Activated naive CD4-positive, alpha-beta T cell treated with anti-CD3 and anti-CD28 coated beads, Interleukin-2, amount 50 U/mL, for 24 hours (primary cell): ENCODE measurements at regions not wholly inside any gene's neighbourhood (a gene's known extent, or its start where the extent isn't known, plus 50 kb on each side); places are given as distances from the start of the nearest gene placed in this dataset.

Source experiments
- H3K27ac Mint-ChIP-seq: one replicate; pipeline ENCODE4 v1.8.0; 2021; ENCODE audit warnings: mild to moderate bottlenecking, mixed read lengths
- H3K27me3 Mint-ChIP-seq: one replicate; pipeline ENCODE4 v1.8.0; 2021; ENCODE audit warnings: mixed read lengths
- H3K36me3 Mint-ChIP-seq: one replicate; pipeline ENCODE4 v1.8.0; 2021; ENCODE audit warnings: mixed read lengths
- H3K4me1 Mint-ChIP-seq: one replicate; pipeline ENCODE4 v1.8.0; 2021; ENCODE audit warnings: mixed read lengths
- H3K4me3 Mint-ChIP-seq: one replicate; pipeline ENCODE4 v1.8.0; 2021; ENCODE audit warnings: mild to moderate bottlenecking, mixed read lengths
- H3K9me3 Mint-ChIP-seq: one replicate; pipeline ENCODE4 v1.8.0; 2021; ENCODE audit warnings: mixed read lengths

DNA sequence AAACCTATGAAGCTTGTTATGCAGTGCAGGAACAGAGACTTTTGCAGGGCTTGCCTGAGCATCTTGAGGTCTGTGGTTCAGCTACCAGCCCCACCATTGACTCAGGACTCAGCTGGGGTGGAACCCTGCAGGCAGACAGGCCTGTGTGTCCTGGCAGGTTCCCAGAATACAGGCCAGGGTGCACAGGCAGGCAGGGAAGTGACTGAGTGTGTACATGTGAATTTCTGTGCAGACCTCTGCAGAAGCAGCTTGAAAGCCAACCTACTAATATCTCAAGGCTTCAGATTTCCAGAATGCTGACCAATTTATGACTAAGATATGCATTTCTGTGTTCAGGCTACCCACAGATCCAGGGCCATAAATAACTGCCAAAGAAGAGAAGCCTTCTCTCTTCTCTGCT is 254.4 kb downstream of the DLEU7 start:
- Mint-ChIP-seq H3K4me3 (no peak overlapping the region), H3K36me3 (no peaks in the 10 kb centered on the region), H3K9me3 (no peaks in the 10 kb centered on the region), H3K4me1 (peaks cover 17% of the 10 kb centered on the region), H3K27ac (no peak overlapping the region), H3K27me3 (no peaks in the 10 kb centered on the region)

DNA sequence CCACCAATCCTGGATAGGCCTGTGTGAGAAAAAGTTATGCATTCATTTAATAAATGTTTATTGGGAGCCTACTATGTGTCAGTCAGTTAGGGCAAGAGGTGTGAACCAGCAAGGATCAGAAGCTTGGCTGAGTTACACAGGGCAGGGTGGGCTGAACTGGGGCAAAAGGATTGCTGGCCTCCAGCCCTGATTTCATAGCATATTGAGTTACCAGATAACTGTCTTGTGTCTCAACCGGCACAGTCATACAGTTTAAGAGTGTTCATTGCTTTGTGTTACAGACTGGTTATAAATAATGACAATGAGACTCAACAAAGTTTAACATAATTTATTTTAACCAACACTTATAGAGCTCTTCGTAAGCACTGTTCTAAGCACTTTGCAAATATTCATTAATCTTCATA is 253.8 kb downstream of the DLEU7 start:
- H3K27me3 Mint-ChIP-seq = no peaks in the 10 kb centered on the region
- H3K27ac Mint-ChIP-seq = no peak overlapping the region
- H3K9me3 Mint-ChIP-seq = no peaks in the 10 kb centered on the region
- peaks cover 21% of the 10 kb centered on the region for H3K4me1 Mint-ChIP-seq
- H3K4me3 Mint-ChIP-seq = no peak overlapping the region
- H3K36me3 Mint-ChIP-seq = no peaks in the 10 kb centered on the region

DNA sequence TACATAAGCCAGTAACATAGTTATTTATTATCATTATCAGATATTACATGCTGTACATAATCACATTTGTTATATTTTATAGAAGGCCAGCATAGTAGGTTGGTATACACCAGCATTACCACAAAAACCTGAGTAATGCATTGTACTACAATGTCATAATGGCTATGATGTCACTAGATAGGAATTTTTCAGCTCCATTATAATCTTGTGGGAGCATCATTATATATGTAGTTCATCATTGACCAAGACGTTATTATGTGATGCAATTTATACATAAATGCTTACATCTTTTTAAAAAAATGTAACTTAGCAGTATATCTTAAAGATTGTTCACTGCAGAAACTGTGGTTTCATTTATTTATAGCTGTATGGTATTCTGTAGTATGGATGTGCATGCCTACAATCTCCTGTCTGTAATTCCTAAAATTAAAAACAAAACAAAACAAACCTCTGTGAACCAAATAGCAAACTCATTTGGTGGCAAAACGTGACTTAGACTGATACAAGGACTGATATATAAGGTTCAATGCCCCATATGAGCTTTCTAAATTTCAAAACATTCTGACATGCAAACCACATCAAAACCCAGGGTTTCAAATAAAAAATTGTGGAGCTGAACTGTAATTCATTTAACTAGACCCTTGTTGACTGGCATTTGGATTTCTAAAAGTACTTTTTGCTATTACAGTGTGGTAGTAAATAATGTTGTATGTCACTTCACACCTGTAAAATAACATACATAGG is 250.9 kb downstream of the DLEU7 start:
- H3K4me3 Mint-ChIP-seq = no peak overlapping the region
- no peaks in the 10 kb centered on the region for H3K36me3 Mint-ChIP-seq
- H3K4me1 Mint-ChIP-seq = peaks cover 40% of the 10 kb centered on the region
- H3K27me3 Mint-ChIP-seq = no peaks in the 10 kb centered on the region
- H3K9me3 Mint-ChIP-seq = no peaks in the 10 kb centered on the region
- H3K27ac Mint-ChIP-seq = no peak overlapping the region

DNA sequence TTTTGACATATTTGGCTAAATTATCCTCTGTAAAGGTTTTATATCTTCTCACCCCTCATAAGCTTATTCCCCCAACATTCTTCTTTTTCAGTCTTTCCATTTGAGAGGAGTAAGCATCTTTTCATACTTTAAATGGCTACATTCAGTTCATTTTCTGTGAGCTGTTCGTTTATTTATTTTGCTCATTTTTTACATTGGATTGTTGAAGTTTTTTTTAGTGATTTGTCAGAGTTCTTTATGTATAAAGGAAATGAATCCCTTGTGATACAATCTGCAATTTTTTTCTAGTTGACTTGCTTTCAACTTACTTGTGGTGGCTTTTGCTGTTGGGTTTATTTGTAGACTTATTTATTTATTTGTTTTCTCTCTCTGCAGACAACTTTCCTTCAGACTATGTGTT is 250.3 kb downstream of the DLEU7 start:
- Mint-ChIP-seq H3K27ac (no peak overlapping the region), H3K4me3 (no peak overlapping the region), H3K4me1 (peaks cover 40% of the 10 kb centered on the region), H3K36me3 (peaks cover 2% of the 10 kb centered on the region), H3K27me3 (no peaks in the 10 kb centered on the region), H3K9me3 (no peaks in the 10 kb centered on the region)

DNA sequence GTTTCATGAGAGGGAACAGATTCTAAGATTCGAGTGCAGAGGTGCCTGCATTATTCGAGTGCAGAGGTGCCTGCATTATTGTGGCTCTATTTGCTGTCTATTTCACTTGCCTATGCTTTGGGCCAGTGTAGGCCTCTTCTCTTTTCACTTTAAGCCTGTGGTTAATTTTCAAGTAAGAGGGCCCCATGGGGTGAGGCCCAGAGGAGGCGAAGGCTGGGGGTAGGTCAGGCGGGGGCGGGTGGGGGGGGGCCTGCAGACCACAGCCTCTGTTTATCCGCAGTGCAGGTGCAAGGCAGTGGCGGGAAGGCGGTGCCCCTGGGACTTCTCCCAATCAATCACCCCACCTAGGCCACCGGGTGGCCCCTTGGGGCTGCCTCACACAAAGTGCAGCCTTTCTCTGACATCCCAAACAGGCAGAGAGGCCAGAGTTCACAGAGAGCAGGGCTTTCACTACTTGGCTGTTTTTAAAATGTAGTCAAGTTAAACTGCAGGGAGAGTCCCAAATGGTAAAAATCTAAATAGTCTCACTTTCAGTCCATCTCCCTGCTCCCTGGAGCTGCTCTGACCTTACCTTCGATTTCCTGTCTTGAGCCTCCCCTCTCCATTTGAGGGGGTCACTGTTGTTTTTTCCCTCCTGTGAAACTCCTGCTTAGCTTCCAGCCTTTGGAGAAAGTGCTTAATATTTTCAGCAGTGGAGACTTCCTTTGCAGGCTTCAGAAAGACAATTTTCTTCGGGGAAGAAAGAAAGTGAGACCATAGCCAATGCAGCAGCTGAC is 249.0 kb downstream of the DLEU7 start:
- H3K27ac Mint-ChIP-seq = no peak overlapping the region
- peaks cover 3% of the 10 kb centered on the region for H3K36me3 Mint-ChIP-seq
- peak overlapping the region; percentile 36 for H3K4me3 Mint-ChIP-seq
- peaks cover 40% of the 10 kb centered on the region for H3K4me1 Mint-ChIP-seq
- no peaks in the 10 kb centered on the region for H3K27me3 Mint-ChIP-seq
- no peaks in the 10 kb centered on the region for H3K9me3 Mint-ChIP-seq

DNA sequence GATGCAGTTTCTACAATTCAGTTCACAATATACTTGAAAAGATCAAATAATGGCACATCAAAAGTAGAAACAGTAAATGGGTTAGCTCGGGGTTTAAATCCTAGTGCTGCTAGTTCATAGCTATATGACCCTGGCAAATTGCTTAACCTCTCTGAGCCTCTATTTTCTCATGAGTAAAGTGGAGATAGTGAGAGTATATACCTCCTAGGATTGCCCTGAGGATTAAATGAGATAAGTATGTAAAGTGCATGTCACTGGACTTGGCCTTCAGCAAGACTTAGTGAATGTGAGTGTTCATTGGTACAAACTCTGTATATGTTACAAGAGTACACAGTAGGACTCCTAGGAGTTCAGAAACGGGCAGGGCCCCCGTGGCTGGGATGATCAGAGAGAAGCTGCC is 248.3 kb downstream of the DLEU7 start:
- H3K4me3 Mint-ChIP-seq = peak overlapping the region; percentile 36
- H3K4me1 Mint-ChIP-seq = peaks cover 40% of the 10 kb centered on the region
- H3K9me3 Mint-ChIP-seq = no peaks in the 10 kb centered on the region
- no peak overlapping the region for H3K27ac Mint-ChIP-seq
- no peaks in the 10 kb centered on the region for H3K27me3 Mint-ChIP-seq
- H3K36me3 Mint-ChIP-seq = peaks cover 3% of the 10 kb centered on the region

DNA sequence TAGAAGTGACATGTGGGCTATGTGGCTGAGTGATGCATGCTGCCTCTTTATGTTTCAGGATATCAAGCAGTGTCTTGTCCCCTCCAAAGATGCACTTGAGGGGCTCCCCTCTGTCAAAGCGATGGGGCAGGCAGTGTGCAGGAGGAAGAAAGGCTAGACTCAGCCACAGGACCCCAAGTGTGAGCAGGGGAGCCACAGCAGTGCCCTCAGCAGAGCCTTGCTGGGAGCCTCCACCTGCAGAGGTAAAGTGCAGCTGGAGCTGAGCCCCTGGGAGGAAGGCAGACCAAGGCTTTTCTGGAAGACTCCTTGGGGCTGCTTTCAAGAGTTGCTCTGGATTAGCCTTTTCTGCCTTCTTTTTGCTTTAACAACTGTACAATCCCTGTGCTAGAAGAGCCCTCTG is 247.3 kb downstream of the DLEU7 start:
- no peaks in the 10 kb centered on the region for H3K27me3 Mint-ChIP-seq

DNA sequence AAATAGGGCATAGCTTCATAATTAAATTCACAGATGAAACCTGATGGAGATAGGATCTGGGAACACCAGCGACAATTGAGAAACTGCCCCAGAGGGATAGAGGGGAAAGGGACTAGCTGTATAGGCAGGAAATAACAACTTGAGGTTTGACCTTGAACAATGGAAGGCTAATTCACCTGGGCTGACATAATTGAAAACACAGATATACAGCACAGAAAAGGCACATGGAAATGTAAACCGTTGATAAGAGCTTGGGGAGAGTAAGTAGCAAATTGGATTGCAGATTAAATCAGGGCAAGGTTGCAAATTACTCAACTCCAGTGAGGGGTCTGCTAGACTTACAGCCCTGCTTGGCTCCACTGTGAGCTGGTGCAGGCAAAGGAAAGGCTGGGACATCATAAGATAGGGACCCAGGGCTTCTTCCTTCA is 246.7 kb downstream of the DLEU7 start:
- no peaks in the 10 kb centered on the region for H3K9me3 Mint-ChIP-seq
- H3K4me3 Mint-ChIP-seq = no peak overlapping the region
- no peak overlapping the region for H3K27ac Mint-ChIP-seq
- H3K27me3 Mint-ChIP-seq = no peaks in the 10 kb centered on the region
- H3K36me3 Mint-ChIP-seq = peaks cover 3% of the 10 kb centered on the region
- peaks cover 40% of the 10 kb centered on the region for H3K4me1 Mint-ChIP-seq

More for the DNA sequence above, 247.3 kb downstream of the DLEU7 start:
- H3K9me3 Mint-ChIP-seq = no peaks in the 10 kb centered on the region
- peaks cover 40% of the 10 kb centered on the region for H3K4me1 Mint-ChIP-seq
- H3K27ac Mint-ChIP-seq = no peak overlapping the region
- H3K36me3 Mint-ChIP-seq = peaks cover 3% of the 10 kb centered on the region
- H3K4me3 Mint-ChIP-seq = no peak overlapping the region

DNA sequence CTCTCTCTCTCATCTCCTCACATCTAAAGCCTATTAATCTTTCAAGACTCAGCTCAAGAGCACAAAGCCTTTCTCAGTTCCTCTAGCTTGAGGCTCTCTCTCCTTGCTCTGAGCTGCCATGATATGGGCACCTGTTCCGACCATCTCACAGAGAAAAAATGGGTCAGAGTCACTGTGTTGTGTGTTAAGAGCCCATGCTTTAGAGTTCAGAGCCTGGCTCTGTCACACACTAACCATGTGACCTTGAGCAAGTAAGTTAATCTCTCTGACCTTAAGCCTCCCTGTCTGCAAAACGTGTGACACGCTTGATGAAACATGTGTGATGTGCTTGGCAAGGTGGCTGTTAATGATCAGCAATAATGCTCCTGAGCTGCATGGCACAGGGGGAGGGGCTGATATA is 245.2 kb downstream of the DLEU7 start:
- H3K4me3 Mint-ChIP-seq = no peak overlapping the region
- H3K4me1 Mint-ChIP-seq = peaks cover 31% of the 10 kb centered on the region
- no peaks in the 10 kb centered on the region for H3K27me3 Mint-ChIP-seq
- H3K9me3 Mint-ChIP-seq = no peaks in the 10 kb centered on the region
- H3K36me3 Mint-ChIP-seq = peaks cover 3% of the 10 kb centered on the region
- H3K27ac Mint-ChIP-seq = no peak overlapping the region

DNA sequence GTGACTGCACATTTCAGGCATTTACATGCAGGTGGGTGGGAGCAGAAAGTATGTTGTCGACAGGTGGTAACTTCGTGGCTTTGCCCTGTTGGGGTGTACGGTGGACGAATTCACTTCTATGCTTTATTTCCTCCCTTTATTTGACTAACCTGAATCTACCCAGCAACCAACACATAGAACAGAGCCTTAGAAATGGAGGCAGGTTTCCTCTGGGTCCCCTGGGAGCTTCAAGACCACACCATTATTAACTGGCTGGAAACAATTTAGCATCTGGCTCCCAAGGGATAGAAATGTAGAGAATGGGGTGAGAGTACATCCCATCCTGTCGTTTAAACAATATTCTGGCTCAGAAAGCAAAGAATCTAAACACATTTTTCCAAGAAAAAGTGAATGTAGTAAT is 244.4 kb downstream of the DLEU7 start:
- Mint-ChIP-seq H3K4me1 (peaks cover 24% of the 10 kb centered on the region), H3K9me3 (no peaks in the 10 kb centered on the region), H3K27me3 (no peaks in the 10 kb centered on the region), H3K27ac (no peak overlapping the region), H3K36me3 (peaks cover 3% of the 10 kb centered on the region), H3K4me3 (no peak overlapping the region)

DNA sequence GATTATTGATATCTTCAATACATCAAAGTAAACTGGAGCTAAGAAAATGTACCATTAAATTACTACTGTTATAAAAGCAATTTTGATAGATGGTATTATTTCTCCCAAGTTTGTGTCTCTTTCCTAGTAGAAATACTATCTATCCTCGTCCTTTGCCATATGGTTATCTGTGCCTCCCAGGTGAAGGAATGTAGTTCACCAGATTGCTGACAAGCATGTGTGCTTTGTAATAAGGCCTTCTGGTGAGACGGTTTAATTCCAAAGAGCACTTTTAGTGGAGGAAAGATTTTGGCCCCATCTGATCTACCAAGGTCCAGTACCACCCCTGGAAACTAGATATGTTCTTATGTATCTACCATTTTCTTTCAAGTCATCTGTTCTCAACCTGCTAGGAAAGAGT is 243.6 kb downstream of the DLEU7 start:
- Mint-ChIP-seq H3K36me3 (peaks cover 3% of the 10 kb centered on the region), H3K4me1 (peaks cover 16% of the 10 kb centered on the region), H3K9me3 (no peaks in the 10 kb centered on the region), H3K27ac (no peak overlapping the region), H3K4me3 (no peak overlapping the region), H3K27me3 (no peaks in the 10 kb centered on the region)

DNA sequence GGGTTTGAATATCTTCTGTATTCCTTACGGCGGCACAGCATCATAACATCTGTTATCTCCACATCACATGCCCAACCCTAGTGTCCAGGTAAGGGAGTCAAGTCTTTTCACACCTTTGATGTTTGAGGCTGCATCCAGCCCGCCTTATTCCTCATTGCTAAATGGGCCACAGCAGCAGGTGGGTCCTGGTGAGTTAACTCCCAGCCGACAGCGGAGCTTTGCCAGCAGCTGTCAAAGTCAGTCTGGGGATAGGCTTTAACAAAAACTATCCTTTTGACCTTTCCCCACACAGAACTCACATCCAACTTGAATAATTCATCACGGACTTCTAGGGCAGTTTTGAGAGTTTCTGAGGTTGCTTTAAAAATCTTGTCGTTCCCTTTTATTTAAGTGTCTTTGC is 235.1 kb downstream of the DLEU7 start:
- no peaks in the 10 kb centered on the region for H3K36me3 Mint-ChIP-seq
- no peak overlapping the region for H3K4me3 Mint-ChIP-seq
- no peaks in the 10 kb centered on the region for H3K9me3 Mint-ChIP-seq
- peaks cover 11% of the 10 kb centered on the region for H3K4me1 Mint-ChIP-seq
- H3K27ac Mint-ChIP-seq = no peak overlapping the region
- H3K27me3 Mint-ChIP-seq = peaks cover 3% of the 10 kb centered on the region

DNA sequence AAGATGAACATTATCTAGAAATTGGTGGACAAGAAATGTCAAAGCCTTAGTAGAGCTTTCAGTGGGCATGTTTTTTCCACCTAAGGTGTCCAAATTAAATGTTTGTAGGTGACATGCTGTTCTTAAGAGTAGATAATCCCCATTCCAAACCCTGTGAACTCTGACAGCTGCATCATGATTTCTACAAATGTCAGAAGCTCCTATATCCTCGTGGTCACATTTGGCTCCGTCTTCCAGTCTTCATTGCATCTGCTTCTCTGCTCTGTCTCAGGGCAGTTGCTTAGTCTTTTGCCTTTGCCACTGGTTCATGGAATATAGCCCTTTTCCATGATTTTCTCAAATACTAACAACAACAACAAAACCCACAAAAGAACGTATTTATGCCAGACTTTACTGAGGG is 234.5 kb downstream of the DLEU7 start:
- Mint-ChIP-seq H3K27ac (no peak overlapping the region), H3K4me1 (peaks cover 11% of the 10 kb centered on the region), H3K36me3 (no peaks in the 10 kb centered on the region), H3K4me3 (no peak overlapping the region), H3K27me3 (peaks cover 3% of the 10 kb centered on the region), H3K9me3 (no peaks in the 10 kb centered on the region)

DNA sequence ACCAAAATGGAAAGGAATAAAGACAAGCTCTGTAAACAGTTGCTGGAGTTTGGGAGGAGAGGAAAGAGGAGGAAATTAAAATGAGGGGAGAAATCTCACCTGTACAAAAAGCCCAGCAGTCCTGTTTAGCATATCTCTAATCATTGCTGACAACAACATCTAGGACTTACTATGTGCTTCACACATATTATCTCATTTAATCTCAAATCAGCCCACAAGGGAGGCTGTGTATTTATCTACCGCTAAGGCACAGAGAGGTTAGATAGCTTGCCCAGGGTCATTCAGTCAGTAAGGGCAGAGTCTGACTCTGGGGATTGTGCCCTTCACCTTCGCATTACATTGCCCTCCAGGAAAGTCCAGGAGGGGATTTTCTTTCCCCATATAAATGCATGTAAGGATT is 233.3 kb downstream of the DLEU7 start:
- H3K9me3 Mint-ChIP-seq = no peaks in the 10 kb centered on the region
- peaks cover 11% of the 10 kb centered on the region for H3K4me1 Mint-ChIP-seq
- no peak overlapping the region for H3K27ac Mint-ChIP-seq
- peaks cover 3% of the 10 kb centered on the region for H3K27me3 Mint-ChIP-seq
- H3K36me3 Mint-ChIP-seq = no peaks in the 10 kb centered on the region
- H3K4me3 Mint-ChIP-seq = no peak overlapping the region

DNA sequence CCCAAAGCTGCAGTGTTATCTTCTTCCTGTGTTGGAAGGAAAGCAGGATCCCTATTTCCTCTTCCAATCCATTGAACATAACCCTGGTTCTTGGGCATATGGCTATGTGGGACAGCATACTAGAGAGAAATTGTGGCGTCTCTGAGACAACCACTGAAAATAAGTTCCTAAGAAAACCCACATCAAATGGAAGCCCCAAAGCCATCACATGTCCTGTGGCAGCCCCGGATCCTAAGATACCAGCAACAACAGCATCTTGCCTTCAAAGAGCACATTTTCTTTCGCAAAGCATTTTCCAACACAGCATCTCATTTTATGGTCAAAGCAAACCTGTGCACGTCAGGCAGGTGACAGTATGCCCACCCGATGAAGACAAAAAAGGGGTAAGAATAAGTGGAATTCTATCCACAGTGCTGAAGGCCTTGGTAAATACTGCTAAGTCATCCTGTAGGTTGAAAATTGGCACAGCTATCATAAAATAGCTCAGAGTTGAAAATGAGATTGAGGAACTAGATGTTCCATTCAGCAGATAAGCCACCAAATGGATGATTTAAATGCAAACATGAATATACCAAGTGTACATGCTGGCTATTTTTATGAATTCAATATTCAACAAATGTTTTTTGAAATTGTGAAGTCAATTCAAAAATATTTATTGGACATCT is 232.2 kb downstream of the DLEU7 start:
- Mint-ChIP-seq H3K9me3 (no peaks in the 10 kb centered on the region), H3K27me3 (peaks cover 3% of the 10 kb centered on the region), H3K4me1 (peaks cover 11% of the 10 kb centered on the region), H3K36me3 (no peaks in the 10 kb centered on the region), H3K4me3 (no peak overlapping the region), H3K27ac (no peak overlapping the region)

DNA sequence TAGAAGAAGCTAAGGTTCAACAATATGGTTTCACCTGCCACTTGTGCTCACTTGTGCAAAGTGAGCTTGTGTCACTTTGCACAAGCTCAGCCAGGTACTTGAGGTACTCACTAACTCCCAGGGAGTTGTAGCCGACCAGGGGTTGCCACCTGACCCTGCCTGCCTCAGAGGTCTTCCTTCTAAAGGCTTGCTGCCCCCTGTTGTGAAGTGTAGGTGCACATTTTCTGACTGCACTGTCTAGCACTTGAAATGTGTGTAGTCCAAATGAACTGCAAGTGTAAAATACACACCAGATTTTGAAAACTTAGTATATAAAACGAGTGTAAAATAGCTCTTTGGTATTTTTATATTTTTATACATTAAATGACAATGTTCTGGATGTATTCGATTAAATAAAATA is 230.8 kb downstream of the DLEU7 start:
- no peaks in the 10 kb centered on the region for H3K36me3 Mint-ChIP-seq
- H3K9me3 Mint-ChIP-seq = no peaks in the 10 kb centered on the region
- no peak overlapping the region for H3K4me3 Mint-ChIP-seq
- H3K27me3 Mint-ChIP-seq = peaks cover 3% of the 10 kb centered on the region
- H3K4me1 Mint-ChIP-seq = peaks cover 11% of the 10 kb centered on the region
- no peak overlapping the region for H3K27ac Mint-ChIP-seq
